HG02884 (cell line): ENCODE measurements at regions not wholly inside any gene's neighbourhood (a gene's known extent, or its start where the extent isn't known, plus 50 kb on each side); places are given as distances from the start of the nearest gene placed in this dataset.

Experiments used
- ATAC-seq: cut with Tn5 transposase; IDR thresholded peaks from one replicate; pipeline ENCODE4 v1.9.1; 2021; ENCODE audit warnings: mild to moderate bottlenecking, moderate library complexity; ENCODE audit not compliant: unreplicated experiment

GRCh38 chr12:87689196-87689595 lies 340.0 kb downstream of the C12orf50 start:
- no peak for ATAC-seq

- no peak for ATAC-seq
These were observed 341.8 kb downstream of the C12orf50 start for GRCh38 chr12:87687362-87687761.

GRCh38 chr12:87685696-87686095 lies 343.5 kb downstream of the C12orf50 start:
- ATAC-seq, result no peak

GRCh38 chr12:87679251-87679650 lies 349.9 kb downstream of the C12orf50 start:
- no peak for ATAC-seq

DNA sequence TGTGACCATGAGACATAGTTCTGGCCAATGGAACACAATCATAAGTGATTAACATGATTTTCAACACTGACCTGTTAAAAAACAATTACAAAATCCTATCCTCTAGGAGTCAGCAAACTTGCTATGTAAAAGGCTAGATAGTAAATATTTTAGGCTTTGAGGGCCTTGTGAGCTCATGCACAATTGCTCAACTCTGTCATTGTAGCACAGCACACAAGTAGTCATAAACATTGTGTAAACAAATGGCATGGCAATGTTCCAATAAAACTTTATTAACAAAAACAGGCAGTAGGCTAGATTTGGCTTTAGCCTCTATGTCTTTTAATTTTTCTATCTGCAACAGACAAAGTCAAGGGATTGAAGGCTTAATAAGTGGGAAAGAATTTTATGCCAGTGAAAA lies 350.7 kb downstream of the C12orf50 start:
- ATAC-seq, result no peak

- ATAC-seq, result no peak
These were observed 352.5 kb downstream of the C12orf50 start for GRCh38 chr12:87676731-87677130.

DNA sequence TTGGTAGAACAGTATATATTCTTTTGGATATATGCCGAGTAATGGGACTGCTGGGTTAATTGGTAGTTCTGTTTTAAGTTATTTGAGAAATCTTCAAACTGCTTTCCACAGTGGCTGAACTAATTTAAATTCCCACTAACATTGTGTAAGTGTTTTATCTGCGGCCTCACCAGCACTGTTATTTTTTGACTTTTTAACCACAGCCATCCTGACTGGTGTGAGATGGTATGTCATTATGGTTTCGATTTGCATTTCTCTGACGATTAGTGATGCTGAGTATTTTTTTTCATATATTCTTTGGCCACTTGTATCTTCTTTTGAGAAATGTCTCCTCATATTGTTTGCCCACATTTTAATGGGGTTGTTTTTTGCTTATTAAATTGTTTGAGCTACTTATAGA lies 357.4 kb downstream of the C12orf50 start:
- ATAC-seq, result no peak

GRCh38 chr12:87670448-87670847 lies 358.8 kb downstream of the C12orf50 start:
- ATAC-seq, result no peak

GRCh38 chr12:87667378-87667777 lies 361.8 kb downstream of the C12orf50 start:
- ATAC-seq, result no peak

GRCh38 chr12:87661786-87662377 lies 367.3 kb downstream of the C12orf50 start:
- peak; percentile 74 for ATAC-seq

DNA sequence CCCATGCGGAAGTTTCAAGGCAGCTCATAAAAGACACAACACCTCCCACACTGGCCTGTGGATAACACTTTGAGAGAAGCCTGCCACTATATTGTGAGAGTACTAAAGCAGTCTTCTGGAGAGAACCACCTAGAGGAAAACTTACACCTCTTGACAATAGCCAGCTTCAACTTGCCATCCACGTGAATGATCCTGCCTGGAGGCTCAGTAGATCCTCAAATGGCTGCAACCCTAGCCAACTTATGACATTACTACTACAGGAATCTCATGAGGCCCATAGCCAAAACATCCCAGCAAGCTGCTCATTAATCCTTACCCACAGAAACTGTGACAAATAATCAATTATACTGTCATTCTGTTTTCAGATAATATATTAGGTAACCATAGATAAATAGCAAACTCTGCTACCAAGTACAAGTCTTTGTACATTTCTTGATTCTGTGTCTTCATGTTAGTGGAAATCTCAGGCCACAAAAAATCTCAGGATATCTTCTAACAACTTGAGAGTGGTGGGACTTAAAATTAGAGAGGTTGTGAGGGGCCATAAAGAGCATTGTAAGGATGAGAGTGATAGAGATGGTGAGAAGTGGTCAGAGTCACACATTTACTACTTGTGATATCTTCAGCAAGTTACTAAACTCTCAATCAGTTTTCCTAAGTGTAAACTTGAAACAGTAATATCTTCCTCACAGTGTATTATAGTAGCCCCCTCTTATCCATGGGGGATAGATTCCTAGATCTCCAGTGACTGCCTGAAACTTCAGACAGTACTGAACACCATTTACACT lies 368.0 kb downstream of the C12orf50 start:
- ATAC-seq, result no peak

GRCh38 chr12:87660291-87660690 lies 368.9 kb downstream of the C12orf50 start:
- no peak for ATAC-seq

- no peak for ATAC-seq
These were observed 372.9 kb downstream of the C12orf50 start for GRCh38 chr12:87656311-87656710.

DNA sequence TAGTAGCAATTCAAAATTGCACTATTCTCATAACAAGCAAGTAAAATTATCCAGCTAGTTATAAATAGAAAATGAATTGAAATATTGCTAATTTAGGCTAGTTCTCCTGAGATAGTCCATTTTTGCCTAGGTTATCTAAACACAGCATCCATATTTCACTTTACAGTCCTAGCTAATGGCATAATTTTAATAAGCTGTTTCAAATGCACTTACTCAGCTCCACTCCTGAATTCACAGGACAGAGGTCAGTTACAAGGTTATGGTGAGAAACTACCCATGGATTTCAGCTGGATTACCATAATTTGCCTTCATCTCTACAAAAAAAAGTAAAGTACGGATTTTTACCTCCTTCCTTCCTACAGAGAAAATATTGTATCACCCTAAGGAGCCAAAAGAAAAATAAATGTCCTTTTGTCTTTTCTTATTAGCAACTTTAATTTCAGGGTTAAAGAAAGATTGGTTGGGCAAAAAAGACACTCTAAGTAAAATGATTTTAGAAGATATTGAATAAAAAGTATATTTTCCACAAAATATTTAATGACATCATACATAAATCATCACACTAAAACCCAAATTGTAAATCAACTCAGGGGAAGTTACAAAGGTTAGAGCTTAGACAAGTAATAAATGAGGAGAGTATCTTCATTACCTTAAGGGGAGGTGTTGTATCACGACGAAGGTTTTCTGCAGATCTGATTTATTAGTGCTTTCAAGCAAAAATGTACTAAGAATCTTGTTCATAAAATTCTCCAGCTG lies 377.4 kb downstream of the C12orf50 start:
- ATAC-seq, result no peak

DNA sequence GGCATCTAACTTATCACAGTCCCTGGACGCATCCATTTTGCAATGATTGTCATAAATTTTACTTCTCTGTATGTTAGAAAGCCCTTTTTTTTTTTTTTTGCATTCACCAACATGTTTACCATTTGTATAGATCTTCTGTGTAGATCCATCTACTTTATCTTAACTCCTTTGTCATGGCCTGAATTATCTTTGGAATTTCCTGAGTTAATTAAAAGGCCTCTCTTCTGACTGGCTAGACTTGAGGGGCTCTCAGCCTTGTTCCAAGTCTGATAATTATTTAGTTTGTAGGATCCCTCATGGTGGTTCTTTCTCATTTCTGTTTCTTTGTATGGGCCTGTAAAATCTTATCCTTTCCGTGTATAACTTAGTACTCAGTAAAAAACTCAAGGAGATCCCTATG lies 387.0 kb downstream of the C12orf50 start:
- ATAC-seq, result no peak

DNA sequence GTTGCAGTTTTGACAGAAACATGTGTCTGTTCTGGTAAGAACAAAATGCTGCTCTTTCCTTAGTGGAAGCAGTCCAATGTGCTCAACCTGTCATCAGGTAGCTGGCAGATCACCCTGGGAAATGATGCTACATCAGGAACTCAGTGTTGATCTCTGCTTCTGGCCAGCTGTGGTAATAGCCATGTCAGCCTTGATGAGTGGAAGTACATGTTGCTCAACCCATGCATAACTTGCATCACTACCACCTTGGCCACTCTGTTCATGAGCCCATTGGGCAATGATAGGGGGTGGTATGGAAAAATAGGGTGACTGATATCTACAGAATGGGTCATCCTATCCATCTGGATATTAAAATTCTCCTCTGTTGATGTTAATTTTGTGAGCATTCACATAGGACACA lies 411.0 kb downstream of the C12orf50 start:
- ATAC-seq, result no peak

- ATAC-seq, result no peak
These were observed 416.2 kb downstream of the C12orf50 start for GRCh38 chr12:87612996-87613395.

GRCh38 chr12:87608321-87608720 lies 420.9 kb downstream of the C12orf50 start:
- no peak for ATAC-seq

DNA sequence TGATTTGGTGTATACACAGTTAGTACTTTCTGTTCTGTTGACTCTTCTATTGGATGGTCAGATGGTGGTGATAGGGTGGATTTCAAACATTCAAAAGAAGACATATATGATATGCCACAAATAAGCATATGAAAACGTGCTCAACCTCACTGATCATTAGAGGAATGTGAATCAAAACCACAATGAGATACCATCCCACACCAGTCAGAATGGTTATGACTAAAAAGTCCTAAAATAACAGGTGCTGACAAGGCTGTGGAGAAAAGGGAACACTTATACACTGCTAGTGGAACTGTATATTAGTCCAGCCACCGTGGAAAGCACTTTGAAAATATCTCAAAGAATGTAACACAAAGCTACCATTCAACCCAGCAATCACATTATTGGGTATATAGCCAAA lies 425.5 kb downstream of the C12orf50 start:
- no peak for ATAC-seq

DNA sequence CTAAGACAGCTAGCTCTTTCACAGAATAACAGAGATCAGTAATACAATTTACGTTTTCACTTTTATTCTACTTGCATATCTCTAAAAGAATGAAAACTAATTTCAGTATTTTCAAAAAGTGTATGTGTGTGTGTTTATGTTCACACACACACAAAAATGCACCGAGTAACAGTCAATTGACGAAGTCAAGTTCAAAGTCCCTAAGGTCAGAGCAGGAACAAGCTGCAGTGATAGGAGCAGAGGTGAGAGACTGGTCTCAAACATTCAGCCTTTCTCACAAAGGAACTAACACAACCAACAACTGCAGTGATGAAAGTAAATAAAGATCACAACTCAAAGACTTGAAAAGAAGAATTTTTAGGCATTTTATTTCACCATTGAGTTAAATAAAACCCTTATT lies 429.7 kb downstream of the C12orf50 start:
- ATAC-seq, result no peak

DNA sequence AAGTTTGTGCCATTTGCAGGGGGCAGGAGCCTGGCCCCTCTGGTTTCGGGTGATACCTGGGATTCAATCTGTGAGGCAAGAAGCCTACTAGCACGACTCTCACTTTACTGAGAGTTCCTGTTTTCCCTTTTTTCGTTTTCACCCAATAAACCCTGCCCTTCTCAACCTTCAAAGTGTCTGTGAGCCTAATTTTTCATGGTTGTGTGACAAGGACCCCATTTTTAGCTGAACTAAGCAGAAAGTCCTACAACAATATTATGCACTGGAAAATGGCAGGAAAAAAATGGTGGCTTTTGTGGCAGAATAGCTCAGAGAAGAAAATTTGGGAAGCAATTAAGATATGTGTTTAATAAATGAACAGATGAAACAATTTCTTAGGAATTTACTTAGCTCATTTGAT lies 432.1 kb downstream of the C12orf50 start:
- no peak for ATAC-seq

GRCh38 chr12:87596636-87597035 lies 432.6 kb downstream of the C12orf50 start:
- ATAC-seq, result no peak
